ENCODE measurements at regions not wholly inside any gene's neighbourhood (a gene's known extent, or its start where the extent isn't known, plus 50 kb on each side); places are given as distances from the start of the nearest gene placed in this dataset.
A peak's percentile ranks its signal among the peaks of the same experiment; 100 is the strongest.
"Not testable (repeated sequence)": the region's sequence is repeated elsewhere in the genome, so short reads cannot be mapped to it uniquely, and the experiment has no call there.

- Histone ChIP-seq H3K27me3 (no peaks in the 10 kb centered on the region), H3K36me3 (no peaks in the 10 kb centered on the region), H3K27ac (no peak overlapping the region), H3K9ac (no peak overlapping the region), H4K20me1 (no peaks in the 10 kb centered on the region), H3K9me3 (no peaks in the 10 kb centered on the region), H3K4me2 (no peak overlapping the region), H3K4me3 (no peak overlapping the region), H3K4me1 (no peaks in the 10 kb centered on the region)
- TF ChIP-seq Cebpa-rat (IDR thresholded peaks at IDR 0.05): no peak
Observed at GRCh38 chr10:6794441-6794840, 214.4 kb upstream of the PRKCQ start.

- no peaks in the 10 kb centered on the region for H3K9me3 ChIP-seq
- H3K4me3 ChIP-seq: no peak overlapping the region
- H3K9ac ChIP-seq: no peak overlapping the region
- H3K27me3 ChIP-seq: no peaks in the 10 kb centered on the region
- no peak overlapping the region for H3K27ac ChIP-seq
- H4K20me1 ChIP-seq: no peaks in the 10 kb centered on the region
- H3K4me2 ChIP-seq: no peak overlapping the region
- TF ChIP-seq Cebpa-rat (IDR thresholded peaks at IDR 0.05): no peak
- no peaks in the 10 kb centered on the region for H3K36me3 ChIP-seq
- no peaks in the 10 kb centered on the region for H3K4me1 ChIP-seq
Observed at GRCh38 chr10:6788731-6789130, 208.7 kb upstream of the PRKCQ start.

GRCh38 chr10:6788231-6788630 lies 208.2 kb upstream of the PRKCQ start:
- no peak overlapping the region for H3K4me2 ChIP-seq
- H3K27me3 ChIP-seq: no peaks in the 10 kb centered on the region
- no peak for TF ChIP-seq Cebpa-rat (IDR thresholded peaks at IDR 0.05)
- H3K27ac ChIP-seq: no peak overlapping the region
- no peaks in the 10 kb centered on the region for H3K4me1 ChIP-seq
- no peak overlapping the region for H3K4me3 ChIP-seq
- no peak overlapping the region for H3K9ac ChIP-seq
- no peaks in the 10 kb centered on the region; the same call in 1 of the 2 replicates for H3K9me3 ChIP-seq
- H3K36me3 ChIP-seq: no peaks in the 10 kb centered on the region
- H4K20me1 ChIP-seq: no peaks in the 10 kb centered on the region

GRCh38 chr10:6787718-6788117 lies 207.6 kb upstream of the PRKCQ start:
- Histone ChIP-seq H3K27ac (no peak overlapping the region), H3K4me3 (no peak overlapping the region), H3K4me2 (no peak overlapping the region), H3K4me1 (no peaks in the 10 kb centered on the region), H3K27me3 (no peaks in the 10 kb centered on the region), H3K9me3 (no peaks in the 10 kb centered on the region; the same call in 1 of the 2 replicates), H3K9ac (no peak overlapping the region), H4K20me1 (no peaks in the 10 kb centered on the region), H3K36me3 (no peaks in the 10 kb centered on the region)
- TF ChIP-seq Cebpa-rat (IDR thresholded peaks at IDR 0.05): no peak

- Histone ChIP-seq H4K20me1 (no peaks in the 10 kb centered on the region), H3K4me2 (no peak overlapping the region), H3K4me1 (no peaks in the 10 kb centered on the region), H3K27me3 (no peaks in the 10 kb centered on the region), H3K9me3 (no peaks in the 10 kb centered on the region; the same call in 1 of the 2 replicates), H3K36me3 (no peaks in the 10 kb centered on the region), H3K4me3 (no peak overlapping the region), H3K9ac (no peak overlapping the region), H3K27ac (no peak overlapping the region)
- TF ChIP-seq Cebpa-rat (IDR thresholded peaks at IDR 0.05): no peak
Observed at GRCh38 chr10:6787091-6787490, 207.0 kb upstream of the PRKCQ start.

GRCh38 chr10:6786579-6787031 lies 206.5 kb upstream of the PRKCQ start:
- H3K9ac ChIP-seq: no peak overlapping the region

GRCh38 chr10:6784429-6784828 lies 204.4 kb upstream of the PRKCQ start:
- not testable (repeated sequence) for H3K36me3 ChIP-seq, H3K9me3 ChIP-seq, H3K27ac ChIP-seq, H3K4me3 ChIP-seq, H3K9ac ChIP-seq, H3K4me1 ChIP-seq, H3K4me2 ChIP-seq, H4K20me1 ChIP-seq, H3K27me3 ChIP-seq

More at GRCh38 chr10:6786579-6787031, 206.5 kb upstream of the PRKCQ start:
- H3K4me1 ChIP-seq: peaks cover 3% of the 10 kb centered on the region; the same call in 1 of the 2 replicates
- no peaks in the 10 kb centered on the region; the same call in 1 of the 2 replicates for H3K9me3 ChIP-seq
- H3K4me3 ChIP-seq: no peak overlapping the region
- H3K36me3 ChIP-seq: no peaks in the 10 kb centered on the region
- H3K27ac ChIP-seq: no peak overlapping the region
- no peaks in the 10 kb centered on the region for H3K27me3 ChIP-seq
- no peaks in the 10 kb centered on the region for H4K20me1 ChIP-seq
- no peak overlapping the region for H3K4me2 ChIP-seq
- no peak for TF ChIP-seq Cebpa-rat (IDR thresholded peaks at IDR 0.05)

GRCh38 chr10:6783471-6783870 lies 203.4 kb upstream of the PRKCQ start:
- Histone ChIP-seq H3K4me3 (no peak overlapping the region), H3K27me3 (no peaks in the 10 kb centered on the region), H3K27ac (no peak overlapping the region), H3K36me3 (no peaks in the 10 kb centered on the region), H4K20me1 (no peaks in the 10 kb centered on the region), H3K9me3 (no peaks in the 10 kb centered on the region; the same call in 1 of the 2 replicates), H3K4me1 (peaks cover 9% of the 10 kb centered on the region; the same call in 1 of the 2 replicates), H3K9ac (no peak overlapping the region), H3K4me2 (no peak overlapping the region)
- TF ChIP-seq Cebpa-rat (IDR thresholded peaks at IDR 0.05): no peak

GRCh38 chr10:6782378-6782777 lies 202.3 kb upstream of the PRKCQ start:
- Histone ChIP-seq H3K36me3 (no peaks in the 10 kb centered on the region), H3K27me3 (no peaks in the 10 kb centered on the region), H3K9me3 (no peaks in the 10 kb centered on the region; the same call in 1 of the 2 replicates), H3K9ac (no peak overlapping the region), H3K27ac (no peak overlapping the region), H3K4me1 (peaks cover 9% of the 10 kb centered on the region; the same call in 1 of the 2 replicates), H4K20me1 (no peaks in the 10 kb centered on the region), H3K4me2 (no peak overlapping the region), H3K4me3 (no peak overlapping the region)
- no peak for TF ChIP-seq Cebpa-rat (IDR thresholded peaks at IDR 0.05)

GRCh38 chr10:6781133-6781770 lies 201.2 kb upstream of the PRKCQ start:
- H3K4me2 ChIP-seq: peak overlapping the region; percentile 16; the same call in 1 of the 2 replicates
- H3K9me3 ChIP-seq: no peaks in the 10 kb centered on the region; the same call in 1 of the 2 replicates
- no peak for TF ChIP-seq Cebpa-rat (IDR thresholded peaks at IDR 0.05)
- H3K27ac ChIP-seq: no peak overlapping the region
- no peak overlapping the region for H3K9ac ChIP-seq
- H3K4me1 ChIP-seq: peaks cover 9% of the 10 kb centered on the region; the same call in 1 of the 2 replicates
- H4K20me1 ChIP-seq: no peaks in the 10 kb centered on the region
- no peaks in the 10 kb centered on the region for H3K36me3 ChIP-seq
- no peak overlapping the region for H3K4me3 ChIP-seq
- no peaks in the 10 kb centered on the region for H3K27me3 ChIP-seq

Measured in BLaER1 (cell line).